HG03060 (cell line): ENCODE measurements at regions not wholly inside any gene's neighbourhood (a gene's known extent, or its start where the extent isn't known, plus 50 kb on each side); places are given as distances from the start of the nearest gene placed in this dataset.
"Not testable (repeated sequence)": the region's sequence is repeated elsewhere in the genome, so short reads cannot be mapped to it uniquely, and the experiment has no call there.

ENCODE experiments used
- ATAC-seq: cut with Tn5 transposase; IDR thresholded peaks from one replicate; pipeline ENCODE4 v1.9.1; 2021; ENCODE audit warnings: low read depth, moderate number of reproducible peaks; ENCODE audit not compliant: unreplicated experiment

GRCh38 chr10:33012306-33012705 lies 54.3 kb upstream of the ITGB1 start:
- no peak for ATAC-seq

- ATAC-seq, result no peak
These were observed 52.4 kb upstream of the ITGB1 start for GRCh38 chr10:33010132-33011037.

- ATAC-seq, result no peak
These were observed 51.5 kb upstream of the ITGB1 start for GRCh38 chr10:33009244-33010131.

GRCh38 chr10:33008499-33009243 lies 50.6 kb upstream of the ITGB1 start:
- no peak for ATAC-seq

- ATAC-seq, result not testable (repeated sequence)
These were observed 49.8 kb upstream of the ITGB1 start for GRCh38 chr10:33007731-33008381.
